Parathyroid adenoma (tissue), 2 donors: ENCODE measurements at regions not wholly inside any gene's neighbourhood (a gene's known extent, or its start where the extent isn't known, plus 50 kb on each side); places are given as distances from the start of the nearest gene placed in this dataset.

Source experiments
- H2AFZ ChIP-seq: fragments of 300-600 bp; sonication (generic); one replicate; pipeline ENCODE4 v1.7.0; 2017; ENCODE audit warnings: antibody characterized with exemption, mild to moderate bottlenecking
- H3K27ac ChIP-seq: fragments of 300-600 bp; sonication (generic); one replicate; pipeline ENCODE4 v1.7.0; 2017
- H3K27me3 ChIP-seq: fragments of 300-600 bp; sonication (generic); one replicate; pipeline ENCODE4 v1.7.0; 2017; ENCODE audit warnings: low read length; ENCODE audit not compliant: control insufficient read depth, insufficient read depth
- H3K36me3 ChIP-seq: fragments of 300-600 bp; sonication (generic); one replicate; pipeline ENCODE4 v1.7.0; 2017; ENCODE audit warnings: low read length; ENCODE audit not compliant: control insufficient read depth, insufficient read depth
- H3K4me1 ChIP-seq: fragments of 300-600 bp; sonication (generic); one replicate; pipeline ENCODE4 v1.7.0; 2017; ENCODE audit warnings: control low read depth
- H3K4me2 ChIP-seq: fragments of 300-600 bp; sonication (generic); one replicate; pipeline ENCODE4 v1.7.0; 2017; ENCODE audit warnings: low read length
- H3K4me3 ChIP-seq: fragments of 300-600 bp; sonication (generic); one replicate; pipeline ENCODE4 v1.7.0; 2017; ENCODE audit warnings: low read depth, low read length
- H3K79me2 ChIP-seq: fragments of 300-600 bp; sonication (generic); one replicate; pipeline ENCODE4 v1.7.0; 2017; ENCODE audit warnings: control low read depth
- H3K9ac ChIP-seq: fragments of 300-600 bp; sonication (generic); one replicate; pipeline ENCODE4 v1.7.0; 2017; ENCODE audit warnings: mild to moderate bottlenecking
- H3K9me3 ChIP-seq: fragments of 300-600 bp; sonication (generic); one replicate; pipeline ENCODE4 v1.7.0; 2017; ENCODE audit warnings: low read length; ENCODE audit not compliant: control insufficient read depth
- TF ChIP-seq, protein P1 (sequence below): fragments of 300-600 bp; sonication (generic); IDR thresholded peaks from one replicate; pipeline ENCODE4 v1.7.0; 2017; ENCODE audit warnings: antibody characterized with exemption, mild to moderate bottlenecking
- donor health status: primary hyperparathyroidism.

DNA sequence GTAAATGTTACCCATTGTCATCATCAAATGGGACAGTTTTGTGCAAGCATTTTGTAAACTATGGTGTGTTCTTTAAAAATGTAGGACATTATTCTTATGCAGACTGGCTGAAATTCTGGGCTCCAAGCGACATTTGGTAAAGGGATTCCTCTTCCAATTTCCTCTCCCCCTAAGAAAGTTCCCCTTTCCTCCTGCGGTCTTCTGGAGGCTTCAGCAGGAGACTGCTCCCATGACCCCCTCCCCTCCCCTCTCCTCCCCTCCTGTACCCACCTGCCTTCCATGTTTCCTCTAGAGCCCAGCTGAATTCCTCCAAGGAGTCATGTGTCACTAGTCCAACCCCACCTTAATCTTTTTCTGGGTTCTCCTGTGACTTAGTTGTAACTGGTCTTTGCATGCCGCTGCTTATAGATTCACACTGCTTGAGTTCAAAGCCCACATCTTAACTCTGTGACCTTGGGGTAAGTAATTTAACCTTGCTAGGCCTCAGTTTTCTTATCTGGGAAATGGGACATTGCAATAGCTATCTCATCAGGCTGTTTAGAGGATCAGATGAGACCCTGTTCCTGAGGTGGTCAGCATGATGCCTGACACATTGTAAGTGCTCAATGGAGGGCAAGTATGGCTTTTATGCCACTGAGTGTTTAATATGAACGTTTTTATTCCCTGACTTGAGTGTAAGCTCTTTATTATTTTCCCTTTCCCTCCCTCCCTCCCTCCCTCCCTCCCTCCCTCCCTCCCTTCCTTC is 69.9 kb upstream of the WDR26 start:
- H3K36me3 ChIP-seq, result no peaks in the 10 kb centered on the region
- peaks cover 4% of the 10 kb centered on the region for H3K4me1 ChIP-seq
- TF ChIP-seq, protein P1, sequence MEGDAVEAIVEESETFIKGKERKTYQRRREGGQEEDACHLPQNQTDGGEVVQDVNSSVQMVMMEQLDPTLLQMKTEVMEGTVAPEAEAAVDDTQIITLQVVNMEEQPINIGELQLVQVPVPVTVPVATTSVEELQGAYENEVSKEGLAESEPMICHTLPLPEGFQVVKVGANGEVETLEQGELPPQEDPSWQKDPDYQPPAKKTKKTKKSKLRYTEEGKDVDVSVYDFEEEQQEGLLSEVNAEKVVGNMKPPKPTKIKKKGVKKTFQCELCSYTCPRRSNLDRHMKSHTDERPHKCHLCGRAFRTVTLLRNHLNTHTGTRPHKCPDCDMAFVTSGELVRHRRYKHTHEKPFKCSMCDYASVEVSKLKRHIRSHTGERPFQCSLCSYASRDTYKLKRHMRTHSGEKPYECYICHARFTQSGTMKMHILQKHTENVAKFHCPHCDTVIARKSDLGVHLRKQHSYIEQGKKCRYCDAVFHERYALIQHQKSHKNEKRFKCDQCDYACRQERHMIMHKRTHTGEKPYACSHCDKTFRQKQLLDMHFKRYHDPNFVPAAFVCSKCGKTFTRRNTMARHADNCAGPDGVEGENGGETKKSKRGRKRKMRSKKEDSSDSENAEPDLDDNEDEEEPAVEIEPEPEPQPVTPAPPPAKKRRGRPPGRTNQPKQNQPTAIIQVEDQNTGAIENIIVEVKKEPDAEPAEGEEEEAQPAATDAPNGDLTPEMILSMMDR, result no peak
- no peaks in the 10 kb centered on the region for H3K9me3 ChIP-seq
- no peak overlapping the region for H3K27ac ChIP-seq
- H3K79me2 ChIP-seq, result no peaks in the 10 kb centered on the region
- H3K27me3 ChIP-seq, result no peaks in the 10 kb centered on the region
- no peak overlapping the region for H2AFZ ChIP-seq
- no peak overlapping the region for H3K9ac ChIP-seq
- H3K4me2 ChIP-seq, result no peak overlapping the region
- H3K4me3 ChIP-seq, result no peak overlapping the region

DNA sequence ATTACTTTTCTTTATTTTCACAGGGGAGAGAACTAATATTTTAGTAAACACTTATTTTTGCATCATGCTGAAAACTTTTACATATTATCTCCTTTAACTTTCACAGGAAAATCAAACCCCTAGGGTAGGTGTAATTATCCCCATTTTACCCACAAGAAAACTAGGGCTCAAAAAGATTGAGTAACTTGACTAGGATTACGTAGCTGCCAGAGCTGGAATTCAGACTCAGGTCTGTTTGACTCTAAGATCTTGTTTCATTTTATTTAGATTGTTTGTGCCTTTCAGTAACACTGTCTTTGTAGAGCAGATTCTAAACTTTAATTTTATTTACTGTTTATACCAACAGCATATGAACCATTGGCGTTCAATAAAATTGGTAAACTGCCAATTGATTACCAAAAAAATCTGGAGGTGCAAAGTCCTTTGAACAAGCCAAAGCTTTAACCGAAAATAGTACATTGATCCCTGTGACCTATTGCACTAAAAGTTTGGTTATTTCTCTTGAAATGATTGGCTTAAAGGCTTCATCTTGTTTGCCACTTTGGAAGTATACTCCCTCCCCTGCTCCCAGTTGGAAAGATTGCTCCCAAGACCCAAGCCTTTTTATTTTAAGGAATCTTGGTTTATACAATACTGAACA is 71.0 kb upstream of the WDR26 start:
- no peaks in the 10 kb centered on the region for H3K27me3 ChIP-seq
- H3K36me3 ChIP-seq, result no peaks in the 10 kb centered on the region
- H3K9ac ChIP-seq, result no peak overlapping the region
- no peak overlapping the region for H3K4me2 ChIP-seq
- TF ChIP-seq, protein P1, result no peak
- peaks cover 4% of the 10 kb centered on the region for H3K4me1 ChIP-seq
- H2AFZ ChIP-seq, result no peak overlapping the region
- H3K79me2 ChIP-seq, result no peaks in the 10 kb centered on the region
- H3K27ac ChIP-seq, result no peak overlapping the region
- H3K4me3 ChIP-seq, result no peak overlapping the region
- no peaks in the 10 kb centered on the region for H3K9me3 ChIP-seq

DNA sequence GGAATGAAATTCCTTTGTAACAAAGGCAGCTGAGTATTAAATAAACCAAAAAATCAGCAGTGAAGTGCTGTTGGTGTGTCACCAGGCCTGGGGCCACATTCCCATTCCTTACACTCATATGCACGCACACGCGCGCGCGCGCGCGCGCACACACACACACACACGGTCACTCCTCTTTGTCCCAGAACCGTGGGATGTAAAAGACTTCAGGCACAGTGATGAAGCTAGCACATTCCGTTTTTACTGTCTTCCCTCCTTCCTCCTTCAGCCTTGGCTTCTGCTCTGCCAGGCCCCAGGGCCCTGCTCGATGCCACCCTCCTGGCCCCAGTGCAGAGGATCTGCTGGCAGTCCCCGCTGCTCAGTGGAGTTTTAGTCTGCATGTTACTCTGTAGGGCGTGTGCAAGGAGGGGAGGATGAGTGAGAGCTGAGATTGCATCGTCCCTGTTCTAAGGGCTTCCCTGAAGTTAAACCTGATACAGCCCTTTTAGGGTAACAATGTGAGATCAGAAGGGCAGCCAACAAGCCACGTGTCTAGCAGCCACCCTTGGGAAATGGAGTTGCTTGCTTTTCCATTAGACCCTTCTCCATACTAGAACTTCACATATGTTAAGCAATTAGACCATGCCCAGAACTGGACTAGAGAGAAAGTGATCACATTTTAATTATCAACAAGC is 71.7 kb upstream of the WDR26 start:
- H3K79me2 ChIP-seq, result no peaks in the 10 kb centered on the region
- no peaks in the 10 kb centered on the region for H3K36me3 ChIP-seq
- H3K4me3 ChIP-seq, result no peak overlapping the region
- H3K9ac ChIP-seq, result no peak overlapping the region
- H3K27me3 ChIP-seq, result no peaks in the 10 kb centered on the region
- no peak overlapping the region for H2AFZ ChIP-seq
- no peak overlapping the region for H3K4me2 ChIP-seq
- peaks cover 4% of the 10 kb centered on the region for H3K4me1 ChIP-seq
- TF ChIP-seq, protein P1, result no peak
- H3K9me3 ChIP-seq, result no peaks in the 10 kb centered on the region
- no peak overlapping the region for H3K27ac ChIP-seq

DNA sequence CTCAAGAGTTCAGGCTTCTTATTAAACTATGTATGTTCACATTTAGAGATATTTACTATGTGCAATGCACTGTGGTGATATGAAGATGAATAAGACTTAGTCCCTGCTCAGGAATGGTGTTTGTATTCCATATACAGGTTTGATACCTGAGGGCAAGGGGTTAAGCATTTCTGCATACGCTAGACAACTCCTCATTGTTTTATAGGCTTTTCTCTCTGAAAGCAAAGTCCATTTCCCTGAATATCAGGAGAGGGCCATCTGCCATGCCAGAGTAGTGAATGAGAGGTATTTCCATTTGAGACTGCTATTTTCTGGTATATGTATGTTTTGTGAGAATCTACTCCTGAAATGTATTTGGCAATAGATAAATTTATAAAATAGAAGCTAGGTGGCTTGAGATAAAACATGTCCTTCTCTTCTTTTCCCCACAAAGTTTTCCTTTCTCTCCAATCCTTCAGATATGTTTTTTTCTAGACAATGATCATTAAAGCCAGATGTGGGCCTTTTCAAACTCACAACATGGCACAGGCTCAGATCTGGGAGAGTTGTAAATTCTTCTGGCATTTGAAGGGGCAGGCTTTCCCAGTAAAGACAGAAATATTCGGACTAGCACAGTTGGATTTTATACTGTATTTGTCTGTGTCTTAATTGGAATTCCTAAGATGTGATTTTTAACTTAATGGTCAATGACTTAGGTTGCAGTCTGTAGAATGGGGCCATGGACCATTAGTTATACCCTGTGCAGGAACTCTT is 73.3 kb upstream of the WDR26 start:
- no peak overlapping the region for H3K4me3 ChIP-seq
- H3K9me3 ChIP-seq, result no peaks in the 10 kb centered on the region
- TF ChIP-seq, protein P1, result no peak
- no peak overlapping the region for H2AFZ ChIP-seq
- H3K9ac ChIP-seq, result no peak overlapping the region
- H3K4me1 ChIP-seq, result peaks cover 4% of the 10 kb centered on the region
- no peak overlapping the region for H3K27ac ChIP-seq
- no peaks in the 10 kb centered on the region for H3K79me2 ChIP-seq
- H3K36me3 ChIP-seq, result no peaks in the 10 kb centered on the region
- H3K4me2 ChIP-seq, result no peak overlapping the region
- H3K27me3 ChIP-seq, result no peaks in the 10 kb centered on the region
